IMR-90 (cell line): ENCODE measurements at regions not wholly inside any gene's neighbourhood (a gene's known extent, or its start where the extent isn't known, plus 50 kb on each side); places are given as distances from the start of the nearest gene placed in this dataset.
"Not testable (repeated sequence)": the region's sequence is repeated elsewhere in the genome, so short reads cannot be mapped to it uniquely, and the experiment has no call there.

ENCODE experiments used
- ATAC-seq: fragments of 200-7000 bp; cut with Tn5 transposase; 2 replicates; pipeline ENCODE4 v1.9.1; 2020; ENCODE audit warnings: low read depth, mild to moderate bottlenecking, moderate library complexity
- BruUV-seq: library from RNA; stranded (reverse); fragments of 400-500 nt; replicated peaks from 2 replicates; lab custom pipeline; 2021; lab: Mats Ljungman, UMichigan
- CTCF ChIA-PET: fragments of 300-600 bp; formaldehyde crosslinking; extraction: SDS; loops from one replicate; lab custom pipeline; 2021; ENCODE audit warnings: antibody characterized with exemption; lab: Yijun Ruan, JAX
- POLR2A ChIA-PET: fragments of 300-600 bp; sonication (Branson Sonifier 250); formaldehyde crosslinking; loops from one replicate; lab custom pipeline; 2022; ENCODE audit warnings: antibody characterized with exemption; ENCODE audit not compliant: unreplicated experiment; lab: Charles Lee
- DNase-seq: peaks from one replicate; pipeline ENCODE4 v3.0.0; 2013
- H2AFZ ChIP-seq: replicated peaks from 2 replicates; pipeline ENCODE3; 2013; ENCODE audit warnings: low read length, mild to moderate bottlenecking; ENCODE audit not compliant: poor library complexity
- H2AK5ac ChIP-seq: 2 replicates; pipeline ENCODE4 v1.6.1; 2013; ENCODE audit warnings: low read depth, low read length, inconsistent platforms
- H2AK9ac ChIP-seq: replicated peaks from 2 replicates; pipeline ENCODE3; 2013; ENCODE audit warnings: mild to moderate bottlenecking, low read depth, low read length, moderate library complexity; ENCODE audit not compliant: poor library complexity
- H2BK120ac ChIP-seq: 2 replicates; pipeline ENCODE4 v1.6.1; 2013; ENCODE audit warnings: low read depth, low read length, inconsistent platforms
- H2BK15ac ChIP-seq: 3 replicates; pipeline ENCODE4 v1.6.1; 2013; ENCODE audit warnings: low read depth, low read length, inconsistent platforms
- H2BK20ac ChIP-seq: 2 replicates; pipeline ENCODE4 v1.6.1; 2013; ENCODE audit warnings: low read depth, mild to moderate bottlenecking, inconsistent platforms, low read length, moderate library complexity
- H2BK5ac ChIP-seq: 2 replicates; pipeline ENCODE4 v1.6.1; 2013; ENCODE audit warnings: mild to moderate bottlenecking, low read depth, low read length, inconsistent platforms; ENCODE audit not compliant: poor library complexity, severe bottlenecking
- H3K14ac ChIP-seq: replicated peaks from 2 replicates; pipeline ENCODE4 v1.6.1; 2013; ENCODE audit warnings: low read depth, low read length, inconsistent platforms
- H3K18ac ChIP-seq: 2 replicates; pipeline ENCODE4 v1.6.1; 2013; ENCODE audit warnings: low read depth, low read length, control low read depth
- H3K23ac ChIP-seq: 2 replicates; pipeline ENCODE4 v1.6.1; 2013; ENCODE audit warnings: low read depth, low read length, inconsistent platforms
- H3K27ac ChIP-seq: 2 replicates; pipeline ENCODE4 v1.5.1; 2013; ENCODE audit warnings: mild to moderate bottlenecking, control low read depth, low read length; ENCODE audit not compliant: insufficient read depth
- H3K27me3 ChIP-seq: 2 replicates; pipeline ENCODE4 v1.6.1; 2013; ENCODE audit warnings: low read length; ENCODE audit not compliant: control insufficient read depth, insufficient read depth
- H3K36me3 ChIP-seq: 2 replicates; pipeline ENCODE4 v1.6.1; 2013; ENCODE audit warnings: low read length, mixed read lengths; ENCODE audit not compliant: control insufficient read depth, insufficient read depth
- H3K4ac ChIP-seq: 2 replicates; pipeline ENCODE4 v1.6.1; 2013; ENCODE audit warnings: low read depth, low read length, inconsistent platforms
- H3K4me1 ChIP-seq: 2 replicates; pipeline ENCODE4 v1.6.1; 2013; ENCODE audit warnings: low read length, mixed read lengths; ENCODE audit not compliant: control insufficient read depth, insufficient read depth
- H3K4me2 ChIP-seq: 2 replicates; pipeline ENCODE4 v1.6.1; 2013; ENCODE audit warnings: low read depth, mild to moderate bottlenecking, control low read depth, low read length, moderate library complexity
- H3K4me3 ChIP-seq: 2 replicates; pipeline ENCODE4 v1.5.1; 2013; ENCODE audit warnings: low read depth, mild to moderate bottlenecking, control low read depth, low read length, moderate library complexity; ENCODE audit not compliant: insufficient read depth
- H3K56ac ChIP-seq: 2 replicates; pipeline ENCODE4 v1.6.1; 2013; ENCODE audit warnings: low read length, inconsistent platforms; ENCODE audit not compliant: insufficient read depth; ENCODE audit errors: extremely low read depth
- H3K79me1 ChIP-seq, 2 experiments: 2 replicates each; pipeline ENCODE4 v1.6.1; 2013; ENCODE audit warnings: low read length in 2 of 2, inconsistent platforms in 1 of 2, low read depth in 1 of 2
- H3K9ac ChIP-seq: 2 replicates; pipeline ENCODE4 v1.6.1; 2013; ENCODE audit warnings: low read depth, low read length, control low read depth
- H3K9me1 ChIP-seq: 2 replicates; pipeline ENCODE4 v1.6.1; 2013; ENCODE audit warnings: low read length, inconsistent platforms; ENCODE audit not compliant: insufficient read depth
- H3K9me3 ChIP-seq: 2 replicates; pipeline ENCODE4 v1.6.1; 2013; ENCODE audit warnings: low read length; ENCODE audit not compliant: control insufficient read depth, insufficient read depth
- H4K20me1 ChIP-seq: 2 replicates; pipeline ENCODE4 v1.6.1; 2013; ENCODE audit warnings: low read length, inconsistent platforms; ENCODE audit not compliant: insufficient read depth
- H4K5ac ChIP-seq: 2 replicates; pipeline ENCODE4 v1.6.1; 2013; ENCODE audit warnings: mild to moderate bottlenecking, low read depth, low read length, control low read depth
- H4K8ac ChIP-seq, 2 experiments: 2 replicates each; pipeline ENCODE4 v1.6.1; 2013; ENCODE audit warnings: low read depth in 2 of 2, low read length in 2 of 2, control low read depth in 1 of 2, inconsistent platforms in 1 of 2
- H4K91ac ChIP-seq: 2 replicates; pipeline ENCODE4 v1.6.1; 2013; ENCODE audit warnings: low read depth, low read length, inconsistent platforms; ENCODE audit not compliant: insufficient read depth
- WGBS, 2 experiments: methylation state at CpG; one replicate each; pipeline versions ENCODE4 v1.1.5 to v1.1.7; 2013; ENCODE audit warnings: missing lambda C conversion rate in 2 of 2; ENCODE audit not compliant: insufficient read length in 1 of 2; ENCODE audit errors: extremely low coverage in 2 of 2; 5-methylcytosine and 5-hydroxymethylcytosine counted together
- dilution Hi-C: fragments of 300-500 bp; cut with HindIII; formaldehyde crosslinking; loops from one replicate; pipeline ENCODE4 v1.14.3; 2018; ENCODE audit warnings: low sequenced_read_pairs; ENCODE audit not compliant: unreplicated experiment
- in situ Hi-C: fragments of 300-500 bp; cut with MboI; formaldehyde crosslinking; loops from 3 replicates; pipeline ENCODE4 v1.14.3; 2019; ENCODE audit warnings: low sequenced_read_pairs, inconsistent platforms, mixed read lengths
- intact Hi-C: fragments of 100-400 bp; cut with micrococcal nuclease; formaldehyde crosslinking; loops from 2 replicates; pipeline ENCODE4 v1.10.0; 2022

GRCh38 chr1:30097851-30098250 lies 625.5 kb downstream of the MATN1 start:
- WGBS, 2 experiments = no CpG with 5 or more reads among the region's 3 CpGs
- H2AFZ ChIP-seq, H3K9ac ChIP-seq, H3K4ac ChIP-seq, ATAC-seq, H4K20me1 ChIP-seq, H2AK9ac ChIP-seq, H4K5ac ChIP-seq, H3K18ac ChIP-seq, H3K27ac ChIP-seq, H2BK120ac ChIP-seq, H3K79me1 ChIP-seq, in situ Hi-C loops, H3K9me1 ChIP-seq, H4K8ac ChIP-seq, H3K14ac ChIP-seq, H2AK5ac ChIP-seq, dilution Hi-C loops, H3K36me3 ChIP-seq, intact Hi-C loops, H3K56ac ChIP-seq, BruUV-seq, H4K91ac ChIP-seq, H3K4me3 ChIP-seq, POLR2A ChIA-PET, H3K27me3 ChIP-seq, H3K23ac ChIP-seq, DNase-seq, H2BK5ac ChIP-seq, H3K4me1 ChIP-seq, H3K4me2 ChIP-seq, H2BK20ac ChIP-seq, H2BK15ac ChIP-seq, CTCF ChIA-PET: not testable (repeated sequence)
- H3K9me3 ChIP-seq = peaks cover 10% of the 10 kb centered on the region
